ENCODE measurements at regions not wholly inside any gene's neighbourhood (a gene's known extent, or its start where the extent isn't known, plus 50 kb on each side); places are given as distances from the start of the nearest gene placed in this dataset.

- no peak for DNase-seq
These were observed 232.7 kb downstream of the MAF start for GRCh38 chr16:79367822-79368221.

GRCh38 chr16:79366635-79367034 is 233.9 kb downstream of the MAF start:
- DNase-seq: no peak

GRCh38 chr16:79365702-79366101 is 234.8 kb downstream of the MAF start:
- DNase-seq: no peak

- DNase-seq: no peak
These were observed 237.1 kb downstream of the MAF start for GRCh38 chr16:79363484-79363883.

- DNase-seq: no peak
These were observed 237.5 kb downstream of the MAF start for GRCh38 chr16:79363035-79363434.

- no peak for DNase-seq
These were observed 238.1 kb downstream of the MAF start for GRCh38 chr16:79362300-79362970.

GRCh38 chr16:79361132-79361751 is 239.3 kb downstream of the MAF start:
- DNase-seq: no peak

- DNase-seq: no peak
These were observed 240.3 kb downstream of the MAF start for GRCh38 chr16:79360267-79360666.

GRCh38 chr16:79359082-79359481 is 241.5 kb downstream of the MAF start:
- DNase-seq: no peak

GRCh38 chr16:79358188-79358587 is 242.3 kb downstream of the MAF start:
- DNase-seq: no peak

- DNase-seq: no peak
These were observed 244.8 kb downstream of the MAF start for GRCh38 chr16:79355600-79356358.

GRCh38 chr16:79351927-79352326 is 248.6 kb downstream of the MAF start:
- DNase-seq: no peak

GRCh38 chr16:79349803-79350202 is 250.7 kb downstream of the MAF start:
- DNase-seq: no peak

GRCh38 chr16:79348521-79349306 is 251.8 kb downstream of the MAF start:
- DNase-seq: no peak

GRCh38 chr16:79347277-79347676 is 253.3 kb downstream of the MAF start:
- no peak for DNase-seq

GRCh38 chr16:79339863-79340262 is 260.7 kb downstream of the MAF start:
- DNase-seq: no peak

- no peak for DNase-seq
These were observed 262.6 kb downstream of the MAF start for GRCh38 chr16:79337906-79338305.

GRCh38 chr16:79336437-79337229 is 263.9 kb downstream of the MAF start:
- DNase-seq: no peak

- DNase-seq: no peak
These were observed 266.4 kb downstream of the MAF start for GRCh38 chr16:79334127-79334526.

GRCh38 chr16:79331066-79331465 is 269.5 kb downstream of the MAF start:
- DNase-seq: no peak

GRCh38 chr16:79329967-79330366 is 270.6 kb downstream of the MAF start:
- no peak for DNase-seq

GRCh38 chr16:79329166-79329521 is 271.4 kb downstream of the MAF start:
- DNase-seq: no peak
